Activated CD4-positive, alpha-beta T cell treated with anti-CD3 and anti-CD28 coated beads for 24 hours (primary cell): ENCODE measurements at regions not wholly inside any gene's neighbourhood (a gene's known extent, or its start where the extent isn't known, plus 50 kb on each side); places are given as distances from the start of the nearest gene placed in this dataset.
"Not testable (repeated sequence)": the region's sequence is repeated elsewhere in the genome, so short reads cannot be mapped to it uniquely, and the experiment has no call there.

Source experiments
- DNase-seq, 2 donors: peaks; one replicate each; pipeline ENCODE4 v3.0.0-alpha.2; 2020; ENCODE audit warnings: low read depth in 2 of 2

DNA sequence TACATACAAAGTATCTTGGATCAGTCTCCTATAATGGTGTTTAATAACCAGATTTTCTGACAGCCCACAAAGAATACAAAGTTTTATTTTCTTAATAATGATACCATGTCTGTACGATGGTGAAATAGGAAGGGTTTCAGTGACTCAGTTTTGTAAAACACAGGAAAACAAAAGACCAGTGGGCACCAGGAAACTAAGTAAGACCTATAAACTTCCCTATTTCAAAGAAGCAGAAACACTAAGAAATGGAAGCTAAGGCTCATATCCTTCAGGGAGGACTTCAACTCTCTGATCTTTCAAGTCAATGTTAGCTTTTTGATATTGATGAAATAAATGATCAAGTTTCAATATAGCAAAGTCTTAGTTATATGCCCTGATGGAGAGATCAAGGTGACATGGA lies 196.0 kb downstream of the DUSP6 start:
- DNase-seq, result no peak

GRCh38 chr12:89155826-89156225 lies 196.5 kb downstream of the DUSP6 start:
- DNase-seq, result no peak

GRCh38 chr12:89154743-89155499 lies 197.4 kb downstream of the DUSP6 start:
- DNase-seq, result no peak

- DNase-seq, result no peak
Observed at GRCh38 chr12:89153341-89153740, 199.0 kb downstream of the DUSP6 start.

- DNase-seq, result no peak
Observed at GRCh38 chr12:89151536-89151935, 200.8 kb downstream of the DUSP6 start.

DNA sequence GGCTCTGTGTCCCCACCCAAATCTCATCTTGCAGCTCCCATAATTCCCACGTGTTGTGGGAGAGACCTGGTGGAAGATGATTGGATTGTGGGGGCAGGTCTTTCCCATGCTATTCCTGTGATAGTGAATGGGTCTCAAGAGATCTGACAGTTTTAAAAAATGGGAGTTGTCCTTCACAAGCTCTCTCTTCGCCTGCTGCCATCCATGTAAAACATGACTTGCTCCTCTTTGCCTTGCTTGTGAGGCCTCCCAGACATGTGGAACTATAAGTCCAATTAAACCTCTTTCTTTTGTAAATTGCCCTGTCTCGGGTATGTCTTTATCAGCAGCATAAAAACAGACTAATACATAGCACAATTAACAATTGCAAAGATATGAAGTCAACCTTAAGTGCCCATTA lies 201.5 kb downstream of the DUSP6 start:
- DNase-seq, result not testable (repeated sequence)

- no peak for DNase-seq
Observed at GRCh38 chr12:89140602-89141238, 211.6 kb downstream of the DUSP6 start.

- no peak for DNase-seq
Observed at GRCh38 chr12:89140141-89140540, 212.2 kb downstream of the DUSP6 start.

DNA sequence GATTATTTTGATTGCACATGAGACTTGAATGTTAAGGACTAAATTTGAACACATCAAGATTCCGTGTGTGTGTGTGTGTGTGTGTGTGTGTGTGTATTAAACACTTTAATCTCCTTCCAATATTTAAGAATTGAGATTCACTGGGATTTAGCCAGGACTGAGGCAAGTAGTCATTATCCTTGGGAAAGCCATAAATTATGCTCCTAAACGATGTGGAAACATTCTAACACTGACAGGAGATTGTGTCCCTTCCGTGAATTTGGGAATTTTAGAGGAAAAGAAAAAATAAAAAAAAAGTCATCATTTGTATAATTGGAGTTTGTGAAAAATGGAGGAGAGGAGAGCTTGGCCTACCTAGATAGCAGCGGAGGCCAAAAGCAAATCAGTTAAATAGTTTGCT lies 212.9 kb downstream of the DUSP6 start:
- no peak for DNase-seq

GRCh38 chr12:89138048-89138852 lies 214.1 kb downstream of the DUSP6 start:
- DNase-seq, result no peak

DNA sequence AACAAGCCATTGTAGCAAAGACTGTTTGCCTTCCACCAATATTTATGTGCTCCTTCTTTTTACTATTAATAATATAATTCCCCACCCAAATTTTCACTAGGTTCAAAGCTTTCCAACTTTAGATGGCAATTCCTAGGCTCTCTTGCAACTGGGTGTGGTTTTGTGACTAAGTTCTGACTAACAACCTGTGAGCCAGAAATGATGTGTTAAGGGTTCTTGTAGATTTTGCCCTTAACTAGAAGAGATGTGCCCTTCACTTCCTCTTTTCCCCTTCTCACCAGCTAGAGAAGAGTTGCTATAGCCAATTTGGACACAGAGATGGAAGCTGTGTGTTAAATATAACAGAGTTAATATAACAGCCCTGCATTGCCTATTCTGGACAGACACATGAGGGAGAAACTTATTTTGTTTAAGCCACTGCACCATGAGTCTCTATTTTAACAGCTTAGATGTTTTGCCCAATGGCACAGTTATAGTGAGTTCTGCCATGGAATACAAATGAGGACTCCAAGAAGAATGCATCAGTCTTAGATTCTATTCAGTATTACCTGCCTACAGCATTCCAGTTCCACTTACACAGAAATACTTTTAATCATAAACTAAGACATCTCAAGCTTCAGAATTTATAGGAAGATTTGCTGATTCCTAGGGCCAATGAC lies 216.2 kb downstream of the DUSP6 start:
- no peak for DNase-seq

GRCh38 chr12:89134213-89134770 lies 218.0 kb downstream of the DUSP6 start:
- DNase-seq, result no peak

DNA sequence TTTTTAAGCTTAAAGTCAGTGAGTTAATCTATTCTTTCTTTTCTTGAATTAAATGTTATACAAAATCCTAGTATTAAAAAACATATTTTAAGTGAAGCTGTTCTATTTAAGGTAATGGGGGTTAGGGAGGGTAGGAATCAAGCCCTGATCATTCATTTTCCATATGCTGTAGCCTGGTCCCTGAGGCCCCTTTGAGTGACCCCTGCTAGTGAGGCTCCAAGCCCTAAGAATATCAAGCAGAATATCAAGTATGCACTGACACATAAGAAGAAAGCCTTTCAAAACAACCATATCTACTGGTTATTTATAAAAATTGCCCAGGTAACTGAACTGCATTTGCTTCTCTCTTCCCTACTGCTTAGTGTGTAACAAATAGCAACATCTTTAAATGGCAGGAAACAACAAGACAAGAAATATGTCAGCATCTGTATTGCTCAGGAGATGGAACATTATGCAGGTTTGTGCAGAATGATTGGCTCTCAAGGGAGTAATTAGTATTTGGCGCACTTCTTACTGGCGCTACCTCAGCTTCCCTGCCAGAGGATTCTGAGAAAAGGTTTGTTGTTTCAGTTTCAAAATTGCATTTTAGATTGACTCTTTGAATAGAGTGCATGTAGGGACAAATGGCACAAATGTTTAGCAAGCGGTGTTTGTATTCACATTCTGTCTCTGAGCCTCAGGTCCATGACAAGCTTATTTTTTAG lies 223.0 kb downstream of the DUSP6 start:
- no peak for DNase-seq

GRCh38 chr12:89126712-89127111 lies 225.6 kb downstream of the DUSP6 start:
- DNase-seq, result no peak

DNA sequence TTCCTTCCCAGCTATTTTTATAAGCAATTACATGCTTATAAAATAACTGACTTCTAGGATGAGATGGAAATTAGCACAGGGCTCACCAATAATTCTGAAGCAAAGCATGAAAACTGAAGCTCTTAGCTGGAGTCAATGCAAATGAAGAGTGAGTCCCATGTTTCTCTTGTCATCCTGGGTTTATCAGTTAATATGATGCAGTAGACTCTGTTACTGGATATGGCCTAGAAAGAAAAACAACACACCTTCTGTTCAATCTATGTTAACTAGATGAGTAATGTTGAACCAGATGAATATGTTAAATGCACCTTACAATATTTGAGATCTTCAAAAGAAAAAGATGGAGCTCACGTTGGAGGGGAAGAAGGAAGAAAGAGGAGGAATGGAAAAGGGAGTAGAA lies 229.4 kb downstream of the DUSP6 start:
- DNase-seq, result no peak

- no peak for DNase-seq
Observed at GRCh38 chr12:89117448-89118034, 234.8 kb downstream of the DUSP6 start.

- no peak for DNase-seq
Observed at GRCh38 chr12:89111964-89112363, 240.3 kb downstream of the DUSP6 start.

DNA sequence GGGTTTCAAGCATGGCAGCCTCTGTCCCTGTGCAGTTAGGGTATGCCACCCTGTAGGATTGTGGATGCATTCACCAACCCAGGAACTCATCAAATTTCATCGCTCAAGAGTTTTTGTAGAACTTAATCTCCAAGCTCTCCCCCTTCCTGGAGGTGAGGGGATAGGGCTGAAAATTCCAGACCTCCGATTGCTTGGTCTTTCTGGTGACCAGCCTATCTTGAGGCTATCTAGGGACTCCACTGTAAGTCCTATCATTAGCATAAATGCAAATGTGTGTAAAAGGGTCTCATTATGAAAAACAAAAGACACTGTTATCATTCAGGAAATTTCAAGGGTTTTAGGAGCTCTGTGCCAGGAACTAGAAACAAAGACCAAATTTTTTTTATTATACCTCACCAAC lies 244.0 kb downstream of the DUSP6 start:
- no peak for DNase-seq

DNA sequence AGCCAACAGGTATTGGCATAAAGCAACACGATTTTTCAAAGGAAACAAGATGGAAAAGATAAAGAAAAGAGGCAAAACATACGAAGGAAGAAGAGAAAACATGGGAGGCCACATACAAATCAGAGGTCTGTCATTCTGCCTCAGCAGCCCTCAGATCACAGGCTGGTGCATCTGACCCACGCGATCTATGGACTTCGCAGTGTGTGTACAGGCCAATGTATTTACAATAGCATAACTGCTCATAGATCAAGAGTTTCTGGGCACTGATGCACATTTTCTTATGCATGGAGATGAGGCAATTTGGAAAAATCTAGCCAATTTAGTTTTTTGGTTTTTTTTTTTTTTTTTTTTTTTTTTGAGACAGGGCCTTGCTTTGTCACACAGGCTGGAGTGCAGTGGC lies 245.4 kb downstream of the DUSP6 start:
- no peak for DNase-seq

DNA sequence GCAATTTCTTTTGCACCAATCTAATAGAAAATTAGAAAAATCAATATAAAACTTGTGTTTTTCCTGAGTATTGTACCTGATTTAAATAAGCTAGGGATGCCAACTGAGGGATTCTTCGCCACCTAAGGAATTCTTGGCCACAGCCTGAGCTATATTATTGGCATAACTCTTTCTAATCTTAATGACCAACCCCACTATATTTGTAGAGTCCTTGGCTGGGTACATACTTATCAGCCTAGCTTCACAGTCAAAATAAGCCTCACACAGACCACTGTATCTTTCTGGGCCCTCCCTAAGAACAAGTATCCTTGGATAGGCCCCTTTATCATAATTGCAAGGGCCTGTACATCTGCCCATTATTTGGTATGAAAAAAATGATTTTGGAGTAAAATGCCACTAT lies 247.1 kb downstream of the DUSP6 start:
- DNase-seq, result no peak

GRCh38 chr12:89103831-89104230 lies 248.5 kb downstream of the DUSP6 start:
- no peak for DNase-seq
